GM12864 (cell line): ENCODE measurements at regions not wholly inside any gene's neighbourhood (a gene's known extent, or its start where the extent isn't known, plus 50 kb on each side); places are given as distances from the start of the nearest gene placed in this dataset.

Experiments
- DNase-seq: peaks from one replicate; pipeline ENCODE4 v3.0.0-alpha.2; 2011; ENCODE audit warnings: low read depth
- H3K4me3 ChIP-seq: 2 replicates; pipeline ENCODE4 v1.5.1; 2011; ENCODE audit warnings: mild to moderate bottlenecking, low read depth, low read length, control low read depth
- TF ChIP-seq, protein P1 (sequence below): IDR thresholded peaks from 2 replicates; pipeline ENCODE4 v1.5.1; 2011; ENCODE audit warnings: low read depth, mild to moderate bottlenecking, moderate library complexity, low read length, control low read depth, inconsistent platforms; ENCODE audit errors: missing control alignments

DNA sequence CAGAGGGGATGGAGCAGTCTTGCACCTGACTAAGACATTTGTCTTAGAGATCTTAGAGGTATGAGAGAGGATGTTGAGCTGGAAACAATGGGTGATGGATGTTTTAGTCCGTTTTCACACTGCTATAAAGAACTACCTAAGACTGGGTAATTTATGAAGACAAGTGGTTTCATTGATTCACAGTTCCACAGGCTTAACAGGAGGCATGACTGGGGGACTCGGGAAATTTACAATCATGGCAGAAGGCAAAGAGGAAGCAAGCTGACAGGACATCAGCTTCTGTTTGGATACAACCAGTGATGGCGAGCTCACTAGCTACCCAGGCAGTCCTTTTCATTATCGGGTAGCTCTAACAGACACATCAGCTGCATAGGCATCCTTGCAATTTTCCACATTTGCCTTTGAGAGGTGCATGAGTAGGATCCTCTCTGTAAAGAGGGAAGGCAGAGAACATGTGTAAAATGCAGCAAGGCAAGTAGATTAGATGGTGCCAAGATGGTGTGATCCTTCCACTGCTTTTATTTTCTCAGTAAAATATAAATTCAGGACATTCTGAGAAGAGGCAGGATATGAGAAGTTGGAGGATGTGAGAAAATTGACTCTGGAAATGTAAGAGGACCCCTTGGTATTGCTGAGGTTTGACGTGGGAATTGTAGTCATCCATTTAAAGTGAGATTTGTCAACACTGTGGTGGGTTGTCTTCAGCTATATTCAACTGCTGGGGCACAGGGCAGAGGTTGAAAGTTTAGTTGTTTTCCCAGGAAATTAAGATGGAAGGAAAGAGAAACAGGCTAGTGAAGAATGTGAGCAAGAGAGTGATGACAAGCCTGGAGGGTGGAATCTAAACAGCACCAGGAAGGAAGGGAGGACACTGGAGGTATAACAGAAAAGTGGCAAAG is 1140.0 kb upstream of the AUTS2 start:
- DNase-seq: no peak
- H3K4me3 ChIP-seq: no peak overlapping the region
- TF ChIP-seq, protein P1, sequence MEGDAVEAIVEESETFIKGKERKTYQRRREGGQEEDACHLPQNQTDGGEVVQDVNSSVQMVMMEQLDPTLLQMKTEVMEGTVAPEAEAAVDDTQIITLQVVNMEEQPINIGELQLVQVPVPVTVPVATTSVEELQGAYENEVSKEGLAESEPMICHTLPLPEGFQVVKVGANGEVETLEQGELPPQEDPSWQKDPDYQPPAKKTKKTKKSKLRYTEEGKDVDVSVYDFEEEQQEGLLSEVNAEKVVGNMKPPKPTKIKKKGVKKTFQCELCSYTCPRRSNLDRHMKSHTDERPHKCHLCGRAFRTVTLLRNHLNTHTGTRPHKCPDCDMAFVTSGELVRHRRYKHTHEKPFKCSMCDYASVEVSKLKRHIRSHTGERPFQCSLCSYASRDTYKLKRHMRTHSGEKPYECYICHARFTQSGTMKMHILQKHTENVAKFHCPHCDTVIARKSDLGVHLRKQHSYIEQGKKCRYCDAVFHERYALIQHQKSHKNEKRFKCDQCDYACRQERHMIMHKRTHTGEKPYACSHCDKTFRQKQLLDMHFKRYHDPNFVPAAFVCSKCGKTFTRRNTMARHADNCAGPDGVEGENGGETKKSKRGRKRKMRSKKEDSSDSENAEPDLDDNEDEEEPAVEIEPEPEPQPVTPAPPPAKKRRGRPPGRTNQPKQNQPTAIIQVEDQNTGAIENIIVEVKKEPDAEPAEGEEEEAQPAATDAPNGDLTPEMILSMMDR: no peak

DNA sequence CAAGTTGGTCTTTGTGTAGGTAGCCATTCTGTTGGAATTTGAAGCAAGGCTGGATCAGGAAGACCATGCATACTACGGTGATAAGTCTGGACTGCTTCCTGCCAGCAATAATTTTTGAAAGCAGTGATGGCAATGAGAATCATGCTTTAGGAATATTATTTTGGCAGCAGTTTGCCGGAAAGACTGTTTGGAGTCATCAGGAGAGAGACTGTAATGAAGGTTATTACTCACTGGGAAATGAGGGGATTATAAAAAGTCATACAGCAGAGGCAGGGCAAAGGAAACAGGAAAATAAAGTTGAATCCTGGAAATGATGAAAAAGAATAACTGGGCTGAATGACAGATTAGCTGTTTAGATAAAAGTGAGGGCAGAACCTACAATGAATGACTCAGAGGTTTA is 1136.8 kb upstream of the AUTS2 start:
- TF ChIP-seq, protein P1: no peak
- no peak overlapping the region for H3K4me3 ChIP-seq
- no peak for DNase-seq

DNA sequence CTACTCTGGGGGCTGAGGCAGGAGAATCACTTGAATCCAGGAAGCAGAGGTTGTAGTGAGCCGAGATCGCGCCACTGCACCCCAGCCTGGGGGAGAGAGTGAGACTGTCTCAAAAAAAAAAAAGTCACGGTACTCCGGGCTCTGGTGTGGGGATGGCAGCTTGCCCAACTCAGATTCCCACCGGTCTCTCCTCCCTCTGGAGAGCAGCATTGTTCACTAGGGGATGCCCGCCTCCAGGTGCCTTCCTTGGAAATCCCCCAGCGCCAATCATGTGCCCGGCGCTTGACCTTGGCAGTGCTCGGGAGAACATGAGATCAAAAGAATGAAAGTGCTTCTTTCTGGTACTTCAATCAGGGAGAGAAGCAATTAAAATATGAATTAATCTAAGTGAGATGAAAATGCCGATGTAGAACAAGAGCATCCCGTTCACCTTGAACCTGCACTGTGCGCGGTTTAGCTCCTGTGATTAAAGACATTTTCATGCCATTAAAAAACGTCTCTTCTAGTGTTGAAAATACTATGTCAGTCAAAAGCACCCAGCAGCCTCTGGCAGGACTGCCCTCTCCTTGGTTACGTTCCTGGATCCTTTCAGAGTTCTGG is 1127.3 kb upstream of the AUTS2 start:
- TF ChIP-seq, protein P1: no peak
- no peak overlapping the region for H3K4me3 ChIP-seq
- no peak for DNase-seq

DNA sequence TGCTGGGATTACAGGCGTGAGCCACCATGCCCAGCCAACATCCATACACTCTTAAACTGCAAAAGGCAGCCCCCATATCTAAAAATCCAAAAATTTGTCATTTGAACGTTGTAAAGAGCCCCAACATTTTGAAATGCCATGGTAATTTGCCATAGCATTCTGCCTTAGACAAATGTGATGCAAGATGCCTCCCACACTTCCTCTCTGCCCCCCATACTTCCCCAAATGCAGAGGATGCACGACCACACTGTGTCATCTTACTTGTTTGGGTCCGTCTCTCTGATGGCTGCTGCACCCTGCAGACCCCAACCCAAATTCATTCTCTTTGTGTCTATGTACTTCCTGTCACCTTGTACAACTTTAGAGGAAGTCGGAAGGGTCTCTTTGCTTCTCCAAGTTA is 1125.6 kb upstream of the AUTS2 start:
- TF ChIP-seq, protein P1: no peak
- no peak for DNase-seq

DNA sequence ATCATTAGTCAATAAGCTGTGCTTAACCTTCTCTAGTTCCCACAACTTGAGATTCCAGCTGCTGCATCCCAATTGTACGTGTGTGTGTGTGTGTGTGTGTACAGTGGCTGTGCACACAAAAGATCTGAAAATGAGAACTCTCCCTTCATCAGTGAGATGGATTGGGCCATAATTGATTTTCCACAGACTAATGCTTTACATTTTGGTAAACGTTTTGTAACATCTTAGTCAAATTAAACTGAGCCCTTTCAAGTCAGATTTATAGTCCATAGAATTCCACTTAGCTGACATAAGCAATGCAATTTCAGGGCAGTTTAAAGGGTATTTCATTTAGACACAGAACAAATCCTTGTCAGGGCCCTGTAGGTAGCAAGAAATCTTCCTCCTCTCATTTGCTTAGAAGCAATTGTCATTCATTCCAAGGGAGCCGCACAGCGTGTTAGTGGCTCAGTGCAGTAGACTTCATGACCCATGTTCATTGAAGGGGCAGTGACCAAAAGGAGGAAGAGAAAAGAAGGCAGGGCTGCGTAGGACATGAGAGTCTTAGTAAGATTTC is 1123.5 kb upstream of the AUTS2 start:
- TF ChIP-seq, protein P1: no peak
- DNase-seq: no peak
- no peak overlapping the region for H3K4me3 ChIP-seq

More for the DNA sequence above, 1125.6 kb upstream of the AUTS2 start:
- H3K4me3 ChIP-seq: no peak overlapping the region

DNA sequence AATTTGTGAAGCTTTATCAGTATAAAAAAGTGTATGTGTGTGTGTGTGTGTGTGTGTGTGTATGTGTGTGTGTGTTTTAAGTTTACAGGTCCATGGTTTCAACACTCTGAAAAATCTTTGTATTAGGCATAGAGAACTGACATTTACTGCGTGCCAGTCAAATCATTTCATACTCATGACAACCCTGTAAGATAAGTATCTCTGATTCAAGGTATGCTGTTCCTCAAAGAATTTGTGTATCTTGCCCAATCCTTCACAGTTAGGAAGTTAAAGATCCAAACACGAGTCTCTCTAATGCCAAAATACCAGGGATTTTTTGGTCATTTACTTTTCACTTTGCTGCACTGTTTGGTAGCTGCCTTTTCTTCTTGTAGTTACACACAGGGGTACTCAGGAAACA is 1121.3 kb upstream of the AUTS2 start:
- no peak for DNase-seq
- no peak overlapping the region for H3K4me3 ChIP-seq
- TF ChIP-seq, protein P1: no peak

DNA sequence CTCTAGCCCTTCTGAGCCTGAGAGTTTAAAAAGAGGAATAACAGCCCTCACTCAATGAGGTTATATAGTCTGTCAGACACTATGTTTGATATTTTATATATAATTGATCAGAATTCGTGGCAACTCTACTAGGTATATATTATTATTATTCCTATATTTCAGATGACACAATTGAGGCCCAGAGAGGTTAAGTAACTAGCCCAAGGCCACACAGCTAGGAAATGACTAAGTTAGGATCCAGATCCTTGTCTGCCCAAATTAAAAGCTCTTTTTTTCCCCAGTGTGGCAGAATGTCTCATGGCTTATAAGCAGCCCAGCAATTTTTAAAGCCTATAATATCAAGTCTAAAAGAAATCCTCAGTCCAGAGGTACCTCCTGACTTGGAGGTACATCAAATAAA is 1119.9 kb upstream of the AUTS2 start:
- no peak overlapping the region for H3K4me3 ChIP-seq
- TF ChIP-seq, protein P1: no peak
- no peak for DNase-seq
